DMS79 treated with DMSO at 0.1 percent for 48 hours (cell line): ENCODE measurements at regions not wholly inside any gene's neighbourhood (a gene's known extent, or its start where the extent isn't known, plus 50 kb on each side); places are given as distances from the start of the nearest gene placed in this dataset.
"Not testable (repeated sequence)": the region's sequence is repeated elsewhere in the genome, so short reads cannot be mapped to it uniquely, and the experiment has no call there.

Experiments
- DNase-seq: peaks from one replicate; lab custom pipeline; 2025; lab: John Stamatoyannopoulos, UW

GRCh38 chr12:131618303-131618658 is 92.6 kb upstream of the SFSWAP start:
- DNase-seq: no peak

- DNase-seq: no peak
Measured at GRCh38 chr12:131618701-131619100, 92.2 kb upstream of the SFSWAP start.

- DNase-seq: no peak
Measured at GRCh38 chr12:131619106-131619642, 91.7 kb upstream of the SFSWAP start.

- DNase-seq: no peak
Measured at GRCh38 chr12:131619736-131620506, 91.0 kb upstream of the SFSWAP start.

- no peak for DNase-seq
Measured at GRCh38 chr12:131620520-131620919, 90.4 kb upstream of the SFSWAP start.

- DNase-seq: no peak
Measured at GRCh38 chr12:131620946-131621681, 89.8 kb upstream of the SFSWAP start.

- no peak for DNase-seq
Measured at GRCh38 chr12:131621701-131622421, 89.0 kb upstream of the SFSWAP start.

GRCh38 chr12:131622422-131622955 is 88.4 kb upstream of the SFSWAP start:
- DNase-seq: no peak

- DNase-seq: not testable (repeated sequence)
Measured at GRCh38 chr12:131623404-131624368, 87.2 kb upstream of the SFSWAP start.

GRCh38 chr12:131624369-131624739 is 86.5 kb upstream of the SFSWAP start:
- not testable (repeated sequence) for DNase-seq

GRCh38 chr12:131624756-131625501 is 86.0 kb upstream of the SFSWAP start:
- DNase-seq: not testable (repeated sequence)

GRCh38 chr12:131625966-131626722 is 84.7 kb upstream of the SFSWAP start:
- DNase-seq: not testable (repeated sequence)

GRCh38 chr12:131627151-131628022 is 83.5 kb upstream of the SFSWAP start:
- not testable (repeated sequence) for DNase-seq

GRCh38 chr12:131628023-131628740 is 82.7 kb upstream of the SFSWAP start:
- DNase-seq: no peak

GRCh38 chr12:131628766-131629448 is 82.0 kb upstream of the SFSWAP start:
- DNase-seq: no peak

GRCh38 chr12:131631230-131631629 is 79.7 kb upstream of the SFSWAP start:
- no peak for DNase-seq
